ENCODE measurements at regions not wholly inside any gene's neighbourhood (a gene's known extent, or its start where the extent isn't known, plus 50 kb on each side); places are given as distances from the start of the nearest gene placed in this dataset.

DNA sequence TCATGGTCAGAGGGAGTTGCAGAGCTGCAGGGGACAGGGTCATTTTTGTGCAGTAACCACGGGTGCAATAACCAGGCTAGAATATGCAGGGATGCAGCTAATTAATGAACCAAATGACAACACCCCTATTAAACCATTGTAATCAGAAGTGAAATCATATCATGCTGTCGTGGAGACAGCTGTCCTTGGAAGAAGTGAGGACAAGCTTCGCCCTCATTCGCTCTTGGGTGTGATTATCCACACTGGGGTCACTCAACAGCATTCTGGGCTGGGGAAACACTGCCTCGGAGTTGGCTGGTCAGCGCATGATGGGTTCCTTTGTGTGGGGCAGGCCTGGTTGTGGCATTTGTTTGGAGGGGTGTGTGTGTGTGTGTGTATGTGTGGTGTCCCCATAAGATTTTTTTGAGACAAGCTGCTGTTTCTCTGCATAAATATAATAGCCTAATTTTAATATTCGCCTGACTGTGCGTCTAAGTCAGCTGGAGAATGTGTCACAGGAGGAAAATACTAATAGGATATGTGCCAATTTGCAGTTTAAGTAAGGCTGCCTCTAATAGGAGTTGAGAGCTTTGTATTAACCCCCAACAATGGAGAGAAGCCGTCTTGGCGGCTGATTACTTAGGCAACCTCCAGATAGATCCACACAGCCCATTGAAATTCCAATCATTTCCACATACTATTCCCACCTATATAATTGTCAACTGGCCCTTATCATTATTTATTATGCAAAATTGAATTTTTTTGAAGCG is 149.4 kb downstream of the DNAJB6 start:
- WGBS, 2 experiments (ENCODE audit: extremely low coverage in 1 of 2, insufficient coverage in 1 of 2, insufficient read length in 1 of 2, insufficient replicate concordance in 2 of 2, low coverage in 1 of 2, low lambda C conversion rate in 2 of 2, missing lambda C conversion rate in 1 of 2), result 88% methylated on average over 11 of the region's 11 CpGs; no CpG with 5 or more reads in 1 of the 2 experiments
- FAIRE-seq (no peak), DNase-seq (ENCODE audit: low read depth in 1 of 2, low spot score in 2 of 2) (no peak)
- H2BK12ac ChIP-seq (ENCODE audit: low read depth, low read length), result no peak overlapping the region
- POLR2A ChIA-PET (ENCODE audit: partially characterized antibody), result no interaction called here
- H3K4me3 ChIP-seq (ENCODE audit: extremely low read depth in 1 of 4, insufficient read depth in 2 of 4, low read depth in 3 of 4, low read length in 4 of 4), result no peak overlapping the region
- H3K23ac ChIP-seq (ENCODE audit: insufficient read length), result no peak overlapping the region
- no peak overlapping the region for H3K9ac ChIP-seq (replicated peaks in 1 of 4; ENCODE audit: extremely low read depth in 1 of 4, low read depth in 3 of 4, low read length in 3 of 4)
- no peak overlapping the region for H2AK5ac ChIP-seq (ENCODE audit: low read depth, low read length)
- no peaks in the 10 kb centered on the region for H3K79me2 ChIP-seq (ENCODE audit: control insufficient read depth in 1 of 2, insufficient read depth in 2 of 2, low read length in 2 of 2)
- no peaks in the 10 kb centered on the region for H3K4me1 ChIP-seq (replicated peaks in 1 of 4; ENCODE audit: control insufficient read depth in 3 of 4, insufficient read depth in 4 of 4, low read length in 3 of 4)
- no peak overlapping the region for H2AFZ ChIP-seq (ENCODE audit: low read length)
- no peak overlapping the region for H2BK20ac ChIP-seq (ENCODE audit: low read length)
- H3K23me2 ChIP-seq (ENCODE audit: low read depth, low read length), result peaks cover 16% of the 10 kb centered on the region; the same call in 1 of the 2 replicates
- H3K56ac ChIP-seq (replicated peaks; ENCODE audit: insufficient read length, low read depth, low read length), result no peak overlapping the region
- no peak overlapping the region for H3K4me2 ChIP-seq (ENCODE audit: insufficient read depth in 1 of 2, low read depth in 2 of 2, low read length in 2 of 2)
- H3K4ac ChIP-seq (replicated peaks; ENCODE audit: insufficient read length, low read depth, low read length), result no peak overlapping the region
- H2BK15ac ChIP-seq (ENCODE audit: low read length), result no peak overlapping the region
- H2BK5ac ChIP-seq (ENCODE audit: low read depth, low read length), result no peak overlapping the region
- H4K91ac ChIP-seq (replicated peaks; ENCODE audit: insufficient read length, low read length), result no peak overlapping the region
- H2BK120ac ChIP-seq (replicated peaks; ENCODE audit: low read depth, low read length), result no peak overlapping the region
- H3K9me3 ChIP-seq (ENCODE audit: insufficient read depth in 2 of 2, low read depth in 1 of 2, low read length in 1 of 2), result peaks cover 0 to 6% of the 10 kb centered on the region in 2 experiments; a peak in 2 of 4 replicates
- peaks cover 0 to 8% of the 10 kb centered on the region in 2 experiments for H4K20me1 ChIP-seq (replicated peaks in 1 of 2; ENCODE audit: control insufficient read depth in 1 of 2, insufficient read depth in 2 of 2, low read length in 2 of 2)
- no peak overlapping the region for H3K18ac ChIP-seq (ENCODE audit: extremely low read depth, low read length)
- no peak overlapping the region for H3K14ac ChIP-seq (ENCODE audit: insufficient read length)
- peaks cover 0 to under 1% (median 0%) of the 10 kb centered on the region in 4 experiments; a peak in 1 of 7 replicates for H3K27me3 ChIP-seq (replicated peaks in 1 of 4; ENCODE audit: control insufficient read depth in 3 of 4, extremely low read depth in 1 of 4, insufficient read depth in 3 of 4, low read length in 3 of 4)
- H4K8ac ChIP-seq (ENCODE audit: extremely low read depth, insufficient read depth, low read length), result no peak overlapping the region; the same call in 1 of the 2 replicates
- CTCF ChIA-PET (ENCODE audit: partially characterized antibody), result interaction anchor here (0.7 to 3.6 kb wide), 5 partner anchors 10 to 213 kb away, joined by 3 to 26 read pairs (median 3); no protein-coding TSS in a partner anchor
- no peaks in the 10 kb centered on the region; a peak in 1 of 8 replicates for H3K36me3 ChIP-seq (ENCODE audit: control insufficient read depth in 2 of 4, insufficient read depth in 4 of 4, low read length in 3 of 4)
- H3K27ac ChIP-seq (ENCODE audit: low read depth, low read length), result no peak overlapping the region
- no peaks in the 10 kb centered on the region for H3K79me1 ChIP-seq (ENCODE audit: low read depth, low read length)
- no peak overlapping the region for H4K5ac ChIP-seq (ENCODE audit: insufficient read length, low read depth, low read length)
- TF ChIP-seq EP300 (IDR thresholded peaks at IDR 0.05; ENCODE audit: borderline replicate concordance in 1 of 2, low read depth in 2 of 2, low read length in 2 of 2), result no peak
- TF ChIP-seq ASH2L (IDR thresholded peaks at IDR 0.05; ENCODE audit: low read length), result no peak
- no peak for TF ChIP-seq SP4 (IDR thresholded peaks at IDR 0.05; ENCODE audit: low read length)
- no peak for TF ChIP-seq MAFK (IDR thresholded peaks at IDR 0.05; ENCODE audit: low read depth, low read length)
